Keratinocyte (primary cell): ENCODE measurements at regions not wholly inside any gene's neighbourhood (a gene's known extent, or its start where the extent isn't known, plus 50 kb on each side); places are given as distances from the start of the nearest gene placed in this dataset.

Source experiments
- DNase-seq: peaks from one replicate; pipeline ENCODE4 v3.0.0-alpha.2; 2011; ENCODE audit warnings: low read depth, missing footprints, low spot score
- FAIRE-seq: peaks from 2 replicates; lab custom pipeline; 2011; peaks lifted over from hg19 to GRCh38; lab: Jason Lieb, UNC
- H2AFZ ChIP-seq: 2 replicates; pipeline ENCODE4 v1.6.0; 2012; ENCODE audit warnings: low read length, control low read depth, inconsistent platforms; ENCODE audit not compliant: control insufficient read depth
- H3K27ac ChIP-seq: 2 replicates; pipeline ENCODE4 v1.5.1; 2011; ENCODE audit warnings: low read length; ENCODE audit not compliant: control insufficient read depth, insufficient read depth
- H3K27me3 ChIP-seq: 3 replicates; pipeline ENCODE4 v1.6.0; 2011; ENCODE audit warnings: low read length; ENCODE audit not compliant: control insufficient read depth, insufficient read depth; ENCODE audit errors: extremely low read depth
- H3K36me3 ChIP-seq, 2 experiments: 2 replicates in 1 of 2; 3 replicates in 1 of 2; pipeline ENCODE4 v1.5.1; 2011; ENCODE audit warnings: low read length in 2 of 2, mild to moderate bottlenecking in 1 of 2; ENCODE audit not compliant: control insufficient read depth in 2 of 2, insufficient read depth in 2 of 2; ENCODE audit errors: extremely low read depth in 1 of 2
- H3K4me1 ChIP-seq: 3 replicates; pipeline ENCODE4 v1.5.1; 2011; ENCODE audit warnings: low read length; ENCODE audit not compliant: control insufficient read depth, insufficient read depth; ENCODE audit errors: extremely low read depth
- H3K4me2 ChIP-seq: 3 replicates; pipeline ENCODE4 v1.6.0; 2011; ENCODE audit warnings: low read depth, low read length; ENCODE audit not compliant: control insufficient read depth, insufficient read depth; ENCODE audit errors: extremely low read depth
- H3K4me3 ChIP-seq, 3 experiments: fragments of 200-600 bp in 1 of 3; sonication (generic) in 1 of 3; 2 replicates in 2 of 3; 3 replicates in 1 of 3; pipeline ENCODE4 v1.5.1; 2011 to 2016; ENCODE audit warnings: low read length in 3 of 3, mild to moderate bottlenecking in 3 of 3, control low read depth in 2 of 3, inconsistent platforms in 1 of 3, low read depth in 1 of 3, mixed read lengths in 1 of 3, mixed run types in 1 of 3, moderate library complexity in 1 of 3; ENCODE audit not compliant: control insufficient read depth in 2 of 3, insufficient read depth in 2 of 3; ENCODE audit errors: extremely low read depth in 1 of 3
- H3K79me2 ChIP-seq: 2 replicates; pipeline ENCODE4 v1.6.0; 2012; ENCODE audit warnings: low read length; ENCODE audit not compliant: control insufficient read depth, insufficient read depth
- H3K9ac ChIP-seq: 3 replicates; pipeline ENCODE4 v1.6.0; 2011; ENCODE audit warnings: low read length; ENCODE audit not compliant: control insufficient read depth, insufficient read depth; ENCODE audit errors: extremely low read depth
- H3K9me1 ChIP-seq: 3 replicates; pipeline ENCODE4 v1.6.0; 2011; ENCODE audit warnings: low read length; ENCODE audit not compliant: control insufficient read depth, insufficient read depth; ENCODE audit errors: extremely low read depth
- H3K9me3 ChIP-seq: 2 replicates; pipeline ENCODE4 v1.5.1; 2012; ENCODE audit warnings: low read depth, low read length; ENCODE audit not compliant: control insufficient read depth
- H4K20me1 ChIP-seq: 3 replicates; pipeline ENCODE4 v1.6.0; 2011; ENCODE audit warnings: low read length; ENCODE audit not compliant: control insufficient read depth, insufficient read depth; ENCODE audit errors: extremely low read depth
- CTCF ChIP-seq, 3 experiments: IDR thresholded peaks in 1 of 3; conservative IDR thresholded peaks in 1 of 3; optimal IDR thresholded peaks in 1 of 3; 2 replicates in 2 of 3; 3 replicates in 1 of 3; pipeline versions ENCODE3 to v1.5.1; 2011; ENCODE audit warnings: low read length in 3 of 3, mild to moderate bottlenecking in 3 of 3, moderate library complexity in 2 of 3, control low read depth in 1 of 3, inconsistent platforms in 1 of 3; ENCODE audit not compliant: insufficient read depth in 2 of 3; ENCODE audit errors: extremely low read depth in 1 of 3
- EZH2 ChIP-seq: IDR thresholded peaks from one replicate; pipeline ENCODE4 v1.6.1; 2012; ENCODE audit warnings: inconsistent platforms, mild to moderate bottlenecking, low read length, moderate library complexity
- dilution Hi-C: fragments of 300-500 bp; cut with MboI; formaldehyde crosslinking; loops from one replicate; pipeline ENCODE4 v1.7.0; 2020; ENCODE audit warnings: low sequenced_read_pairs; ENCODE audit not compliant: extremely low pct_ligation_motif_present

GRCh38 chr3:191975936-191976335 lies 515.0 kb downstream of the PYDC2 start:
- Histone ChIP-seq H3K9me1 (no peaks in the 10 kb centered on the region), H3K36me3 (no peaks in the 10 kb centered on the region), H3K9ac (no peak overlapping the region), H2AFZ (no peak overlapping the region), H3K4me2 (no peak overlapping the region), H4K20me1 (no peaks in the 10 kb centered on the region), H3K4me1 (no peaks in the 10 kb centered on the region), H3K79me2 (no peaks in the 10 kb centered on the region), H3K4me3 (no peak overlapping the region), H3K27ac (no peak overlapping the region), H3K9me3 (no peaks in the 10 kb centered on the region), H3K27me3 (no peaks in the 10 kb centered on the region)
- TF ChIP-seq EZH2 (no peak), CTCF (optimal IDR thresholded peaks at IDR 0.05 in 1 of 3, IDR thresholded peaks at IDR 0.05 in 1 of 3, conservative IDR thresholded peaks at IDR 0.05 in 1 of 3; ENCODE audit: extremely low read depth in 1 of 3, insufficient read depth in 2 of 3, low read length in 3 of 3) (no peak)
- dilution Hi-C loops = no loop called here
- FAIRE-seq (no peak), DNase-seq (no peak)

- no peak overlapping the region for H3K4me3 ChIP-seq
- H3K79me2 ChIP-seq = no peaks in the 10 kb centered on the region
- dilution Hi-C loops = no loop called here
- no peaks in the 10 kb centered on the region for H3K36me3 ChIP-seq
- FAIRE-seq (no peak), DNase-seq (no peak)
- no peak overlapping the region for H3K9ac ChIP-seq
- H2AFZ ChIP-seq = no peak overlapping the region
- H3K9me3 ChIP-seq = no peaks in the 10 kb centered on the region
- H3K27ac ChIP-seq = no peak overlapping the region
- H3K4me2 ChIP-seq = no peak overlapping the region
- no peaks in the 10 kb centered on the region for H4K20me1 ChIP-seq
- no peaks in the 10 kb centered on the region for H3K9me1 ChIP-seq
- TF ChIP-seq CTCF (optimal IDR thresholded peaks at IDR 0.05 in 1 of 3, IDR thresholded peaks at IDR 0.05 in 1 of 3, conservative IDR thresholded peaks at IDR 0.05 in 1 of 3; ENCODE audit: extremely low read depth in 1 of 3, insufficient read depth in 2 of 3, low read length in 3 of 3) = no peak
- no peak for TF ChIP-seq EZH2
- H3K27me3 ChIP-seq = no peaks in the 10 kb centered on the region
- no peaks in the 10 kb centered on the region for H3K4me1 ChIP-seq
Measured at GRCh38 chr3:191980443-191980842, 519.5 kb downstream of the PYDC2 start.
